Hematopoietic multipotent progenitor cell treated with erythropoietin and hydrocortisone succinate and interleukin-3 and kit ligand, for 6 days (in vitro differentiated cells): ENCODE measurements at regions not wholly inside any gene's neighbourhood (a gene's known extent, or its start where the extent isn't known, plus 50 kb on each side); places are given as distances from the start of the nearest gene placed in this dataset.
"Not testable (repeated sequence)": the region's sequence is repeated elsewhere in the genome, so short reads cannot be mapped to it uniquely, and the experiment has no call there.

Experiments
- DNase-seq: peaks from one replicate; pipeline ENCODE4 v3.0.0-alpha.2; 2015

- no peak for DNase-seq
Observed at GRCh38 chr9:104276709-104277245, 182.7 kb downstream of the SMC2 start.

DNA sequence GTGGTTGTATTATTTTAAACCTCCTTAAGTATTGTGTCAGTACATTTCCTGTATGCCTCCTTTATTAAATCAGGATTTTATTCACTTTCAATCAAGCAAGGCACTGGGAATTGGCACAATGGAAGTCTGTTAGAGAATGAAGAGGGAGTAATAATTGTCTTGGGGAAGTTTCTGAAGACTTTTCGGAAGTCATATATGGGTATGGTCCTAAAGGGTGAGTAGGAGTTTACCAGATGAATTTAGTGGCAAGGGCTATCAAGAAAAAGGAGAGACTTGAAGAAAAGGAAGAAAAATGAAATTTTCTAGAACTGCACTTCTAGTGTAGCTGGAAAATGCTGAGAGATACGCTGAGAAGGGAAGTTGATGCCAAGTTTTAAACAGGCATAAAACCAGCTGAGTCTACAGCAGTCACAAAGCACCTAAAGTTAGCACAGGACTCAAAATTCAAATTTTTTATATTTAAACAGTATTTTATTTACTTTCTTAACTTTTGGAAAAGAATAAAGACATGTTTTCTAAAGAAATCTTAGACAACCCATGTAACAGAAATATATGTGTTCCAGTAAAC lies 184.9 kb downstream of the SMC2 start:
- no peak for DNase-seq

- DNase-seq, result no peak
Observed at GRCh38 chr9:104279535-104280177, 185.5 kb downstream of the SMC2 start.

DNA sequence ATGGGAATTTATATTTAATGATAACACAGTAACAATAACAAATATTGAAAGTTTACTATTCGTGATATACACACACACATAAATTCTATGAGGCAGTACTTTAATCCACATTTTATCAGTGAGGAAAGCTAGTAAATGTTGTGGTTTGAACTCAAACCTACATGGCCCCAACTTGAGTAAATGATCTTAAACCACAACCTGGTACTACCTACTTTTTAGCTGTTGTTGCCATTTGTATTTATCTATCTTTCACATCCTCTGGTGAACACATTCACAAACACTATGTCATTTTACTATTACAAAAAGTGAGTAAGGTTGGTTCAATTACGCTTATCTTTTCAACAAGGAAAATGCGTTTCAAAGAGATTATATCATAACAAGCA lies 186.1 kb downstream of the SMC2 start:
- DNase-seq, result no peak

GRCh38 chr9:104280711-104281110 lies 186.6 kb downstream of the SMC2 start:
- no peak for DNase-seq

- no peak for DNase-seq
Observed at GRCh38 chr9:104286187-104286586, 192.1 kb downstream of the SMC2 start.

- DNase-seq, result no peak
Observed at GRCh38 chr9:104286799-104287198, 192.7 kb downstream of the SMC2 start.

DNA sequence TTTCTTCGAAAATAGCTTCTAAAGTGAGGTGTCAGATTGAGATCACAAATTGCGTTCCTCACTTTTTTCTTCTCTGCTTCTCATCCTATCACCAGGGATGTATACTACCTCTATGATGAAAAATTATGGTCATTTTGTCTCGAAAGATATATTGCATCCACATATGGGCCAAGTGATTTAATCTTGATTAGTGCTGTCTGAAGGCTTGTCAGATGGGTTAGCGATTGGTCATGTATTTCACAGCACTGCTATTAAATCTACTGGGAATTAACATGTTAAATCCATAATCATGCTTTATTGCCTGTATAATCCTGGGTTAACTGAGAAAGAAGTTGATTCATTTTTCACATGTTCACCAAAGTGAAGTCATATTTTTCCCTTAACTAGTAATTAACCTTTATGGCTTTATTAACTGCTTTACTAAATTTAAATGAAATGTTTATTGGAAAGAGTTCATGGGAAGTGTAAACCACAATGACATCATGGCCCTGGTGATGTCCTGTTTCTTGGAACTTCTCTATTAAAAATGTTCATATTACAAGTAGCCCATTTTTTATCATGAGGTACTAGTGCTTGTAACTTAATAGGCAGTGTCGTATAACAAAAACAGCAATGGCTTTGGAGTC lies 193.3 kb downstream of the SMC2 start:
- DNase-seq, result no peak

DNA sequence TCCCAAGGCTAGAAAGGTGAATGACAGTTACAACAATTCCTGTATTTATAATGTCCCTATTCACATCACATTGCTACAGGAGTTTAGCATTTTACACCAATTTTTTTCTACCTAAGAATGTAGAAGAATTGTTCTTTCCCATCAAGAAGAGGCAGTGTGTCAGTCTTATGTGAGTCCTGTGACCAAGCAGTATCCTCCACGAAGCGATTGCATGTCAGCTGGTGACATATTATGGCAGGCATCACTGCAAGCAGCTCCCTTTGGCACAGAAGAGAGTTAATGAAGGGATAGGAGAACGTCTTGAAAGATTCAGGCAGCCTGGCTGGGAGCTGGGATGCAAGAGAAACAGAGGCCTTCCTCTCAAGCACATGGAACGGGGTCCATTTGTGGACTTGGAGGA lies 199.8 kb downstream of the SMC2 start:
- no peak for DNase-seq

DNA sequence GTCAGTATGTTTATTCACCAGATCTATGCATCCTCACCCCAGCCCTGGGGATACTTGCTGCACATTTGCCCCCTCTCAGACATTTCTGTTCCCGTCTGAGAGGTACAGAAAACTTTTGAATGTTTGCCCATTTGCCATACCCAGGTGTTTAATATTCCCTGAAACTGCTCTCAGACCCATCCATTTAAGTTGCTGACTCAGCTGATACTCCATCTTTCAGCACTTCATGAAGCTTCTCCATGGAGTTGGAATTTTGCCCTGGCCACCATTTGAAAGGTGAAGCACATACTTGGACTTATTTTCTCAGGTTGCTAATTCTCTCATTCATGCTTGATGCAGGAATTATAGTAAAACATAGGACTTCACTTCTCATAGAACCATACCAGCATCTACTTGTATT lies 203.9 kb upstream of the OR13F1 start:
- DNase-seq, result no peak

DNA sequence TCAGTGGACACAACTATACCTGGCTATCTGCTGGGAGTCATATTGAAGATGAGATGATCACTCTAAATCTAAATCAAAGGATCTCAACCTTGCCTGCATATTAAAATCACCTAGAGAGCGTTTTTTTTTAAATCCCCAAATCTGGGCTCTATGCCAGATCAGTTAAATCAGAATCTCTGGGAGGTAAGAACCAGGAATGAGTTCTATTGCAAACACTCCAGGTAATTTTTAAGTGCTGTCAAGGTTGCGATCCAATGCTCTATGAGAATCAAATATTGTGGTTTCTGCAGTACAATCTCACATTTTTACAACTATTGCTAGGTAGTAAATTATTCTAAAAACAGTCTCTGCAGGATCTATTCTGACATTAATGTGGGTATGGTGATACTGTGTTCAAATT lies 202.3 kb upstream of the OR13F1 start:
- no peak for DNase-seq

DNA sequence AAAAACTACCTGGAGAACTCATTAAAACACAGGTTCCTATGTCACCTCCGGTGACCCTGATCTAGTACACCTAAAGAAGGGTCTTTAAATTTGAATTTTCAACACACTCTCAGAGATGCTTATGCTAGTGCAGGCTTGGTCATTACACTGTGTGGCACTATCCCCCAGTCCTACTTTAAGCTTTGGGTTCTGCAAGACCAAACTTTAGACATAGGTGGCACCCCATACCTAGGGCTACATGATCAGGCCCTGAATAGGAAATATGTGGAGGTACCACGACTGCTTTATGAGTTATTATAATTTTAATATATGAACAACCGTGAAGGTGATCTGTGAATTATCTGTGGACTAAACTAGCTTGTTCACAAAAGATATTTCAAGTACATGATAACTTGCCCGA lies 201.3 kb upstream of the OR13F1 start:
- DNase-seq, result no peak

DNA sequence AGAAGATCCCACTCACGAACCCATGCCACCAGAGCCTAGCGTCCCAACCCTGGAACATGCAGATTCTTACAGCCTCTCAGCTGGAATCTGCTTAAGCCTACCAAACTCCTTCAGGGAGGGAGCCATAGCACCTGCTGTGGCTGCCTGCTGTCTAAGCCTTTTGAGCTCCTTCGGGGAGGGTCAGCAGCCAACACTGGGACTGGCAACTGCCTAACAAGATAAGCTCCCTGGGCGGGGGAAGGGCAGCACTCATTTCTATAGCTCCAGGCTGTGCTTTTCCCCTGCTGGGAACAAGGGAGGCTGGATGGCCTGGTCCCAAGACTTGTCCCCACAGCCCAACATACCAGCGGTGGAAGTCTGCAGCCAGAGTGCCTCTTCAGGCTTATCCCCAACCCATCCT lies 199.1 kb upstream of the OR13F1 start:
- no peak for DNase-seq

GRCh38 chr9:104313396-104314110 lies 190.5 kb upstream of the OR13F1 start:
- DNase-seq, result no peak

DNA sequence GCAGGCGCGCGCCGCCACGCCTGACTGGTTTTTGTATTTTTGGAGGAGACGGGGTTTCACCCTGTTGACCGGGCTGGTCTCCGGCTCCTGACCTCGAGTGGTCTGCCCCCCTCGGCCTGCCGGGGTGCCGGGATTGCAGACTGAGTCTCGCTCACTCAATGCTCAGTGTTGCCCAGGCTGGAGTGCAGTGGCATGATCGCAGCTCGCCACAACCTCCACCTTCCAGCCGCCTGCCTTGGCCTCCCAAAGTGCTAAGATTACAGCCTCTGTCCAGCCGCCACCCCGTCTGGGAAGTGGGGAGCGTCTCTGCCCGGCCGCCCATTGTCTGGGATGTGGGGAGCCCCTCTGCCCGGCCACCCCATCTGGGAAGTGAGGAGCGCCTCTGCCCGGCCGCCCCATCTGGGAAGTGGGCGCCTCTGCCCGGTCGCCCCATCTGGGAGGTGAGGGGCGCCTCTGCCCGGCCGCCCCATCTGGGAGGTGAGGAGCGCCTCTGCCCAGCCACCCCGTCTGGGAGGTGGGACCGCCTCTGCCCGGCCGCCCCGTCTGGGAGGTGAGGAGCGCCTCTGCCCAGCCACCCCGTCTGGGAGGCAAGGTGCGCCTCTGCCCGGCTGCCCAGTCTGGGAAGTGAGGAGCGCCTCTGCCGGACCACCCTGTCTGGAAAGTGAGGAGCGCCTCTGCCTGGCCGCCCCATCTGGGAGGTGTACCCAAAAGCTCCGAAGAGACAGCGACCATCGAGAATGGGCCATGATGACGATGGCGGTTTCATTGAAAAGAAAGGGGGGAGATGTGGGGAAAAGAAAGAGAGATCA lies 187.7 kb upstream of the OR13F1 start:
- not testable (repeated sequence) for DNase-seq

- DNase-seq, result no peak
Observed at GRCh38 chr9:104319198-104319597, 184.9 kb upstream of the OR13F1 start.

DNA sequence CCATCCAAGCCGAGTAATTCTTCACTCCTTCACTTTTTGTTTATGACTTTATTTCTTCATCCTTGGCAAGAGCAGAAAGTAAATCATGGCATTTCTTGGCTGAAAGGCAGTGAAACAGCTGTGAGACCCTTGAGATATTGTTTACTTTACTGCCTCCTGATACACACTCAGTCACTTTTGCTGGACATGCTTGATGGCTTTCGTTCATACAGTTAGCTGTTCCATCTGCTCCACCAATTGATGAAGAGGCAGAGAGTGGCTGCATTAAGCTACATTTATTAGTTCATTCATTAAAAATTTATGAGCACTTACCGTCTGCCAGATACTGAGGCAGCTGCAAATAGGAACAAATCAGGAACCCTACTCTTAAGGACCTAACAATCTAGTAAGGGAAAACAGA lies 184.4 kb upstream of the OR13F1 start:
- no peak for DNase-seq

GRCh38 chr9:104322596-104322995 lies 181.5 kb upstream of the OR13F1 start:
- DNase-seq, result no peak

DNA sequence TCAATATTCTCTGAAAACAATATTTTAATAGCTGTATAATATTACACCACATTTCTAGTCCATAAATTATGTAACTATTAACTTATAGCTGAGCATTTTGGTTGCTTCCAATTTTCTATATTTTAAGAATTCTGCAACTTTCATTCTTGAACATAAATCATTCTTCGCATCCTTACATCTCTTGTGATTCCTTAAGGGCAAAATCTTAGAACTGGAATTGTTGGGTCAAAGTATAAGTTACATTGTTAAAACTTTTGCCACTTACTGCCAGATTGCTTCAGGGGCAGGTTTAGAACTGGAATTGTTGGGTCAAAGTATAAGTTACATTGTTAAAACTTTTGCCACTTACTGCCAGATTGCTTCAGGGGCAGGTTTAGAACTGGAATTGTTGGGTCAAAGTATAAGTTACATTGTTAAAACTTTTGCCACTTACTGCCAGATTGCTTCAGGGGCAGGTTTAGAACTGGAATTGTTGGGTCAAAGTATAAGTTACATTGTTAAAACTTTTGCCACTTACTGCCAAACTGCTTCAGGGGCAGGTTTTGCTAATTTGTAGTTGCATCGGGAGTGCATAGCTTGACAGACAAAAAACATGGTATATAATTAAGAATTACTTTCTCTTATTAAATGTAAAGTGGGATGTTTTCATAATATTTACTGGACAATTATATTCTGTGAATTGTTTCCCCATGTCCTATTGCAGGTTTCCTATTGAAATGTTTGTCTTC lies 179.9 kb upstream of the OR13F1 start:
- not testable (repeated sequence) for DNase-seq

DNA sequence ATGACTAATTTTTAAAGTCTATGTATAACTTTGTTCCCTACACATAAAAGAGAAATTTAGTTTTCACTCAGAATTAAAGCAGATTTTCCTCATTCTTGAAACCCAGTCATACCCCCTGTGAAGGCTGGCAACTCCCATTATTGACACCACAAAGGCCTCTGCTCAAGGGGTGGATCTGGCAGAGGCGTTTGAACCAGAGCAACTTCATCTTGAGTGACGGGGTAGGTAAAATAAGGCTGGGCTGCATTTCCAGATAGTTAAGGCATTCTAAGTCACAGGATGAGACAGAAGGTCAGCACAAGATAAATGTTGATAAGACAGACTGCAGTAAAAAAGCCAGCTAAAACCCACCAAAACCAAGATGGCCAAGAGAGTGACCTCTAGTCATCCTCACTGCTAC lies 177.2 kb upstream of the OR13F1 start:
- DNase-seq, result no peak

DNA sequence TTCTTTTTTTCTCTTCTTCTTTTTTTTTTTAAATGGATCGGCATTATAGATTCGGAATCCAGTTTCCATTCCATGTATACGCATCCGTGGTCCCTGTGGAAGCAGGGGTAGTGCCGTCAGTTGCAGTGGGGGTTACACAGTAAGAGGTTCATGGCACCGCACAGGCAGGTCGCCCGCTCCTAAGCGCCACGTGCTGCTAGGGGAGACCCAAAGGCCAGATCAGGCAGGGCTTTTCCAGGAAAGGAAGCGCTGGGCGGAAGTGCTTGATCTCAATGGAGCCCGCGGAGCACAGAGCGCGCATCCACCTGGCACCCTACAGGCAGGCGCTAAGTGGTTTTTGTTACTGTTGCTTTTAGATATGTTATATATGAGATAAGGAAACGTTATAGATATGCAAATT lies 174.8 kb upstream of the OR13F1 start:
- no peak for DNase-seq

DNA sequence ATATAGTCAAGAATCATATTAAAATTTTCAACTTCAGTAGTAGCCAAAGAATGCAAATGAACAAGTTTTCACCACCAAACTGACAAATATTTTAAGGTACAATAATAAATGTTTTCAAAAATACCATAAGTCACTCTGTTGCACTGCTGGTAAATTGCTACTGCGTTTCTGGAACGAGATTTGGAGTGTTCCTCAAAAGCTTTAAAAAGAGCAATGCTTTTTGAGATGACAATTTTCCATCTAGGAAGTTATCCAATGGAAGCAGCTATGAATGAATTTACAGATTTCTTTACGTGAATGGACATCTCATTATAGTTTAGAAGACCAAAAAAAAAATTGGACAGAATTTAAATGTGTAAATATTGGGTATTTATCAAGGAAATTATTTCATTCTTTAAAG lies 173.2 kb upstream of the OR13F1 start:
- DNase-seq, result no peak
